T-cell (primary cell): ENCODE measurements at regions not wholly inside any gene's neighbourhood (a gene's known extent, or its start where the extent isn't known, plus 50 kb on each side); places are given as distances from the start of the nearest gene placed in this dataset.

Experiments
- ATAC-seq, 4 experiments: fragments of 200-7000 bp in 3 of 4; fragments of 150-1000 bp in 1 of 4; cut with Tn5 transposase; replicated peaks in 1 of 4; 1 replicate in 3 of 4; 2 replicates in 1 of 4; pipeline ENCODE4 v1.10.0; 2021; ENCODE audit warnings: moderate library complexity in 3 of 4, mild to moderate bottlenecking in 2 of 4, moderate number of reproducible peaks in 1 of 4
- CTCF ChIA-PET, 2 donors: fragments of 300-600 bp; sonication (Branson Sonifier 250); formaldehyde crosslinking; loops; one replicate each; lab custom pipeline; 2022; ENCODE audit warnings: antibody characterized with exemption in 2 of 2; lab: Charles Lee
- POLR2A ChIA-PET, 2 donors: fragments of 300-600 bp; sonication (Branson Sonifier 250); formaldehyde crosslinking; loops; one replicate each; lab custom pipeline; 2022; ENCODE audit warnings: antibody characterized with exemption in 2 of 2; lab: Charles Lee
- DNase-seq, 35 experiments: peaks; one replicate each; pipeline versions ENCODE4 v3.0.0 to v3.0.0-alpha.2; 2013 to 2023
- H3K27ac ChIP-seq: one replicate; pipeline ENCODE4 v1.5.1; 2013; ENCODE audit warnings: low read length
- H3K27me3 ChIP-seq, 2 experiments: replicated peaks in 1 of 2; 1 replicate in 1 of 2; 2 replicates in 1 of 2; pipeline versions ENCODE4 v1.6.1 to v1.7.0; 2013; ENCODE audit warnings: low read length in 1 of 2, mixed read lengths in 1 of 2; ENCODE audit not compliant: control insufficient read depth in 2 of 2, insufficient read depth in 2 of 2; ENCODE audit errors: extremely low read depth in 1 of 2
- H3K36me3 ChIP-seq, 2 donors: 1 replicate in 1 of 2; 2 replicates in 1 of 2; pipeline versions ENCODE4 v1.6.1 to v1.7.0; 2013; ENCODE audit warnings: low read length in 1 of 2; ENCODE audit not compliant: control insufficient read depth in 2 of 2, insufficient read depth in 1 of 2; ENCODE audit errors: extremely low read depth in 1 of 2
- H3K4me1 ChIP-seq, 2 experiments: 1 replicate in 1 of 2; 2 replicates in 1 of 2; pipeline versions ENCODE4 v1.6.1 to v1.7.0; 2013; ENCODE audit warnings: low read length in 2 of 2, mixed read lengths in 1 of 2; ENCODE audit not compliant: insufficient read depth in 2 of 2, control insufficient read depth in 1 of 2; ENCODE audit errors: extremely low read depth in 1 of 2
- H3K4me3 ChIP-seq, 2 donors: 1 replicate in 1 of 2; 2 replicates in 1 of 2; pipeline versions ENCODE4 v1.5.1 to v1.7.0; 2013; ENCODE audit warnings: mild to moderate bottlenecking in 2 of 2, low read length in 1 of 2, moderate library complexity in 1 of 2; ENCODE audit not compliant: control insufficient read depth in 1 of 2; ENCODE audit errors: extremely low read depth in 1 of 2
- H3K9me3 ChIP-seq: 2 replicates; pipeline ENCODE4 v1.7.0; 2013
- H3K27ac Mint-ChIP-seq, 2 donors: one replicate each; pipeline ENCODE4 v1.8.0; 2020 to 2021; ENCODE audit warnings: mild to moderate bottlenecking in 2 of 2, mixed read lengths in 2 of 2
- H3K27me3 Mint-ChIP-seq, 2 donors: one replicate each; pipeline ENCODE4 v1.8.0; 2021 to 2022; ENCODE audit warnings: mixed read lengths in 2 of 2
- H3K36me3 Mint-ChIP-seq: one replicate; pipeline ENCODE4 v1.8.0; 2021; ENCODE audit warnings: mixed read lengths
- H3K4me1 Mint-ChIP-seq, 3 donors: one replicate each; pipeline ENCODE4 v1.8.0; 2020 to 2022; ENCODE audit warnings: mixed read lengths in 3 of 3, mild to moderate bottlenecking in 1 of 3
- H3K4me3 Mint-ChIP-seq, 3 donors: one replicate each; pipeline ENCODE4 v1.8.0; 2020 to 2022; ENCODE audit warnings: mild to moderate bottlenecking in 3 of 3, mixed read lengths in 3 of 3, moderate library complexity in 3 of 3
- H3K9me3 Mint-ChIP-seq, 3 donors: one replicate each; pipeline ENCODE4 v1.8.0; 2020 to 2022; ENCODE audit warnings: mixed read lengths in 3 of 3
- WGBS: methylation state at CpG from one replicate; pipeline ENCODE4 v1.1.5; 2013; ENCODE audit warnings: missing lambda C conversion rate; ENCODE audit not compliant: insufficient coverage; 5-methylcytosine and 5-hydroxymethylcytosine counted together

DNA sequence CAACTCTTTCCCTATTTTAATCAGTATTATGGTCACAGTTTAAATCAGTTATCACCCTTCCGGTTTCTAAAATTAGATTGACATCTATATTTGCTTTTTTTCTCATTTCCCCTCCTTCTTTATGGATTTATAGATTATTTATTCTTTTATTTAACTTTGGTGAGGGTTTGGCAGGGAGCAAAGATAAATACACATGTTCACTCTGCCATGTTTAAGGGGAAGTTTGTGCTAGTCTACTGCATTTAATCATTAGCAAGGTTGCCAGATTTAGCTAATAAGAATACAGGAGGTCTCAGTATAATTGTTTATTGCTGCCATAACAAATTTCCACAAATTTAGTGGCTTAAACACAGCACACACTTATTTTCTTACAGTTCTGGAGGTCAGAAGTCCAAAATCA, 204.0 kb upstream of the BTG1 start:
- no peaks in the 10 kb centered on the region for H3K27me3 Mint-ChIP-seq
- no peak overlapping the region for H3K4me3 Mint-ChIP-seq
- ATAC-seq = no peak
- no peak for DNase-seq
- ChIA-PET POLR2A (no interaction called here), CTCF (interaction anchor here (0.6 to 0.7 kb wide), 2 partner anchors 261 to 767 kb away, joined by 3 read pairs; no protein-coding TSS in a partner anchor)
- Histone ChIP-seq H3K36me3 (no peaks in the 10 kb centered on the region), H3K4me3 (no peak overlapping the region), H3K27ac (no peak overlapping the region), H3K27me3 (no peaks in the 10 kb centered on the region), H3K9me3 (no peaks in the 10 kb centered on the region), H3K4me1 (no peaks in the 10 kb centered on the region)
- no CpG with 5 or more reads among the region's 1 CpG for WGBS
- peaks cover 16% of the 10 kb centered on the region for H3K36me3 Mint-ChIP-seq
- H3K9me3 Mint-ChIP-seq = peaks cover 0 to 9% (median 2%) of the 10 kb centered on the region in 3 donors
- peaks cover 2 to 28% (median 10%) of the 10 kb centered on the region in 3 donors for H3K4me1 Mint-ChIP-seq
- H3K27ac Mint-ChIP-seq = no peak overlapping the region

DNA sequence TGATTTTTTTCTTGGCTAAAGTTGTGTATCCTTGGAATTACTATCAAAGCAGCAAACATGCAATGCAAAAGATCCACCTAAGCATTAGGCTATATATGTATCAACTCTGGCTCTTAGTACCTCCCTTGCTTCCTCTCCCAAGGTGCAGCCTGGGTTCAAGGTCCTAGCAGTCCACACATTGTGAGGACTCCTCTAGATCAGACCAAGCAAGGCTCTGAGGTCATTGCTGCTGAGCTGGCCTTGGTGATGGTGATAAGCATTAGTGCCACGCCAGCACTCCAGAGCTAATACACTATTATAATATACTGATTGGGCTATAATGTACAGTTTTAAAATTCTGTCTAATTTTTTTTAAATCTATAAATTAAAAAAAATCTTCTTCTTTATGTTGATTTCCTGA, 196.9 kb upstream of the BTG1 start:
- Mint-ChIP-seq H3K27me3 (no peaks in the 10 kb centered on the region), H3K27ac (no peak overlapping the region), H3K4me3 (no peak overlapping the region), H3K9me3 (peaks cover 0 to 9% (median 2%) of the 10 kb centered on the region in 3 donors), H3K36me3 (peaks cover 12% of the 10 kb centered on the region), H3K4me1 (peaks cover 17 to 20% (median 17%) of the 10 kb centered on the region in 3 donors)
- no peaks in the 10 kb centered on the region for H3K36me3 ChIP-seq
- H3K4me3 ChIP-seq = no peak overlapping the region
- H3K27ac ChIP-seq = no peak overlapping the region
- no peaks in the 10 kb centered on the region for H3K9me3 ChIP-seq
- DNase-seq = no peak
- peaks cover 0 to 12% of the 10 kb centered on the region in 2 experiments for H3K4me1 ChIP-seq
- no peak for ATAC-seq
- WGBS = no CpG with 5 or more reads among the region's 1 CpG
- no peaks in the 10 kb centered on the region for H3K27me3 ChIP-seq
- CTCF ChIA-PET = interaction anchor here in 1 of 2 donors (0.6 kb wide), 1 partner anchor 163 kb away, joined by 4 read pairs; no protein-coding TSS in a partner anchor
- POLR2A ChIA-PET = no interaction called here

DNA sequence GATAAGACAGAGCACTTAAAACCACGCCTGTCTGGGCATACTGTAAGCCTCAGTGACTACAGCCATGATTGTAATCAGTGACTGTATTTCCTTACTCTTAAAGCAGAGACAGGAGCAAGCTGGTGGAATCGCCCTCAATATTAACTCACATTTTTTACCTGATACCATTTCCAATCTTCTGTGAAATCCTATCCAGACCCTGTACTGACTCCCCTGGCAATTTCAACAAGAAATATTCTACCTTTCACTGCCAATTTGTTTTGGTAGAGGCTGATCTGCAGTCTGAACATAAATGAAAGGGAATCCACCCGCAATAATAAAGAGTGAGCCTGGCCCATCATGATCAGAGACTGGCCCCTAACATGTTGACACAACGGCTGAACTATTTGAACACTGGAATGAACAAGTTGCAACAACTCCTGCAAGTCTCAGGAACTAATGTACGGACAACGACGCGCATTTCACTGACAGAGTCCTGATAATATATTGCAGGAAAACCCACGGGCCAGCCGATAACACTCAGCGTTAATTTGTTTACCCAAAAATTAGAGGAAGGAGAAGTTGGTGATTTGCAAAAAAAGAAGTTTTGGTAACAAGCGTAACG, 195.5 kb upstream of the BTG1 start:
- ChIA-PET POLR2A (no interaction called here), CTCF (no interaction called here)
- peak; percentile 55 to 83 (median 76) for ATAC-seq
- Mint-ChIP-seq H3K36me3 (peaks cover 9% of the 10 kb centered on the region), H3K27me3 (no peaks in the 10 kb centered on the region), H3K9me3 (peaks cover 0 to 6% (median 2%) of the 10 kb centered on the region in 3 donors), H3K27ac (peak overlapping the region; percentile 72 to 84), H3K4me1 (peaks cover 17 to 20% (median 18%) of the 10 kb centered on the region in 3 donors), H3K4me3 (peak overlapping the region; percentile 31 to 64 (median 50))
- H3K27me3 ChIP-seq = no peaks in the 10 kb centered on the region
- DNase-seq = no peak
- no peaks in the 10 kb centered on the region for H3K9me3 ChIP-seq
- no peak overlapping the region for H3K27ac ChIP-seq
- H3K4me3 ChIP-seq = no peak overlapping the region
- no peaks in the 10 kb centered on the region for H3K36me3 ChIP-seq
- peaks cover 0 to 12% of the 10 kb centered on the region in 2 experiments for H3K4me1 ChIP-seq
- WGBS = 71% methylated on average over 8 of the region's 13 CpGs

DNA sequence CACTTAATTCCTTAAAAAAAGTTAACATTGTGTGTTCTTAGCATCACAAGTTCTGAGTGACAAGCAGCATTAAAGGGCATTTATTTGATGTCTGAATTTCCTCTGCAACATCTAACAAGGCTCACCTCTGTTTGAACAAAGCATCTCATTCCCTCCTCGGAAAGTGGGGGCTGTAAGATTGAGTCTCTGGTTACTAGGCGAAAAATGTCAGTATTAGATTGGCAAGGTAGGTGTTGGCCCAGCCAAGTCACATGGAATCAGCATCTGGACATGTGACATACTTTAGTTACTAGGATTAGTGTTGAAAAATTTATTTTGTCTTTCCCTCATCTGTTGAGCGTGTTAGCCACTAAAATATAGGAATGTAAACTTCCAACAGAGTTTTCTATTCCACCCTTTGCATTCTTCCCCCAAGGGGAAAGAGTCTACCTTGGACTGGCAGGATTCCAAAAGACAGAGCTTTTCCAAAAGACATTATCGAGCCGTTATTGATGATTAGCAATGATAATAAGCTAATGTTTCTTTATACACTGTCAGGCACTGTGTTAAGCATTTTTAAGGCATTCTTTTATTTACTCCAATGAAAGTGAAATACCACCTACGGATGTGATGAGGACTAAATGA, 194.9 kb upstream of the BTG1 start:
- Mint-ChIP-seq H3K4me3 (peak overlapping the region in 1 of 3 donors; percentile 64), H3K36me3 (peaks cover 5% of the 10 kb centered on the region), H3K27me3 (no peaks in the 10 kb centered on the region), H3K4me1 (peaks cover 17 to 20% (median 18%) of the 10 kb centered on the region in 3 donors), H3K9me3 (peaks cover 0 to under 1% (median 0%) of the 10 kb centered on the region in 3 donors), H3K27ac (peak overlapping the region; percentile 72 to 84)
- H3K4me1 ChIP-seq = peaks cover 0 to 12% of the 10 kb centered on the region in 2 experiments
- no peak overlapping the region for H3K27ac ChIP-seq
- no peak overlapping the region for H3K4me3 ChIP-seq
- DNase-seq (no peak), ATAC-seq (peak in 2 of 4 experiments; percentile 48 to 63)
- 60% methylated on average over 1 of the region's 6 CpGs for WGBS
- POLR2A ChIA-PET = no interaction called here
- H3K9me3 ChIP-seq = no peaks in the 10 kb centered on the region
- CTCF ChIA-PET = no interaction called here
- no peaks in the 10 kb centered on the region for H3K36me3 ChIP-seq
- H3K27me3 ChIP-seq = no peaks in the 10 kb centered on the region

DNA sequence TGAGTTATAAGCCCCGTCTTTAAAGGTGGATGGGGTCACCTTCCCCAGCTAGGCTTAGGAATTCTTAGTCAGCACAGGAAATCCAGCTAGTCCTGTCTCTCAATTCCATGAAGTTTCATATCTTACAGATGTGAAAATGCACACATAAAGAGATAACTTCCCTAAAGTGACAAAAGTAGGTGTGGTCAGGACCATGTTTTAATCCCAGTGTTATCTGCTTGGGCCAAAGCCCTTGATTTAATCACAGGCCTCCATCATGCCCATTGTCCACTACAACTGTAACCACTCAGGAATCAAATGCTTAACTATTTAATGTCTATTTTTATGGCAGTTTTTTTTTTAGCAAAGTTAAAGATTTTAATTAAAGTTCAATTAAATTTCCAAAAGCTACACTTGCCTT, 194.4 kb upstream of the BTG1 start:
- POLR2A ChIA-PET = no interaction called here
- CTCF ChIA-PET = no interaction called here
- Histone ChIP-seq H3K27ac (no peak overlapping the region), H3K4me1 (peaks cover 0 to 12% of the 10 kb centered on the region in 2 experiments), H3K36me3 (no peaks in the 10 kb centered on the region), H3K27me3 (no peaks in the 10 kb centered on the region), H3K4me3 (no peak overlapping the region), H3K9me3 (no peaks in the 10 kb centered on the region)
- WGBS = no CpG with 5 or more reads among the region's 1 CpG
- Mint-ChIP-seq H3K27me3 (no peaks in the 10 kb centered on the region), H3K27ac (no peak overlapping the region), H3K9me3 (no peaks in the 10 kb centered on the region), H3K36me3 (no peaks in the 10 kb centered on the region), H3K4me1 (peaks cover 17 to 20% (median 18%) of the 10 kb centered on the region in 3 donors), H3K4me3 (no peak overlapping the region)
- DNase-seq (no peak), ATAC-seq (no peak)

DNA sequence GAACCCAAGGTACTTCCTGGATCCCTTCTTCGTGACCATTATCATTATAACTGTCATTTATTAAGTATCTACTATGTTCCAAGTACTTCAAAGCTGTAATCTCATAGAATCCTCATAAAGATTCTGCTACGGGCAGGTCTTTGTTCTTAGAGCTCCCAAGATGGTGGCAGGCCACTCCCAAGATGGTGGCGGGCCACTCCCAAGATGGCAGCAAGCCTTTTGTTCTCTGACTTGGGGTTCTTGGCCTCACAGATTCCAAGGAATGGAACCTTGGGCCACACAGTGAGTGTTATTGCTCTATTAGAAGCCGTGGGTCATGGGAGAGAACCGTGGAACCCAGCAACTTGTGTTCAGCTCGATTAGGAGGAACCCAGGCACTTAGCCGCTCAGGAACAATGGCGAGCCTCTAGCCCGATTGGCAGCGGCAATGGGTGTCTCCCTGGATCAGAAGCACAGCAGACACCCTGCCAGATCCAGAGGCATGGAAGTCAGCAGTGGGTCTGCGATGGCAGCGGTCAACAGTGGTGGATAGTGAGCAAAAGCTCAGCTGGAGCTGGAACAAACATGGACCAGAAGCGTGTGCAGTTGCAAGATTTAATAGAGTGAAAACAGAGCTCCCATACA, 193.7 kb upstream of the BTG1 start:
- no peak overlapping the region for H3K27ac ChIP-seq

More for the DNA sequence above, 193.7 kb upstream of the BTG1 start:
- no peaks in the 10 kb centered on the region for H3K27me3 ChIP-seq
- no peaks in the 10 kb centered on the region for H3K36me3 Mint-ChIP-seq
- H3K4me1 Mint-ChIP-seq = peaks cover 18 to 26% (median 22%) of the 10 kb centered on the region in 3 donors
- no peaks in the 10 kb centered on the region for H3K36me3 ChIP-seq
- ATAC-seq (no peak), DNase-seq (no peak)
- ChIA-PET CTCF (no interaction called here), POLR2A (no interaction called here)
- H3K4me3 Mint-ChIP-seq = no peak overlapping the region
- 96% methylated on average over 11 of the region's 13 CpGs for WGBS
- no peak overlapping the region for H3K4me3 ChIP-seq
- no peak overlapping the region for H3K27ac Mint-ChIP-seq
- H3K27me3 Mint-ChIP-seq = no peaks in the 10 kb centered on the region
- H3K4me1 ChIP-seq = peaks cover 0 to 12% of the 10 kb centered on the region in 2 experiments
- no peaks in the 10 kb centered on the region for H3K9me3 ChIP-seq
- H3K9me3 Mint-ChIP-seq = no peaks in the 10 kb centered on the region
